ENCODE measurements at regions not wholly inside any gene's neighbourhood (a gene's known extent, or its start where the extent isn't known, plus 50 kb on each side); places are given as distances from the start of the nearest gene placed in this dataset.
"Not testable (repeated sequence)": the region's sequence is repeated elsewhere in the genome, so short reads cannot be mapped to it uniquely, and the experiment has no call there.

- ATAC-seq (replicated peaks in 1 of 4); POLR2A ChIA-PET; H3K36me3 ChIP-seq (ENCODE audit: control insufficient read depth in 2 of 2, extremely low read depth in 1 of 2, insufficient read depth in 1 of 2, low read length in 1 of 2); H3K27me3 ChIP-seq (replicated peaks in 1 of 2; ENCODE audit: control insufficient read depth in 2 of 2, extremely low read depth in 1 of 2, insufficient read depth in 2 of 2, low read length in 1 of 2); H3K4me1 ChIP-seq (ENCODE audit: control insufficient read depth in 1 of 2, extremely low read depth in 1 of 2, insufficient read depth in 2 of 2, low read length in 2 of 2); DNase-seq; H3K27ac Mint-ChIP-seq; H3K9me3 ChIP-seq; H3K4me1 Mint-ChIP-seq; H3K27ac ChIP-seq (ENCODE audit: low read length); H3K36me3 Mint-ChIP-seq; H3K4me3 ChIP-seq (ENCODE audit: control insufficient read depth in 1 of 2, extremely low read depth in 1 of 2, low read length in 1 of 2); H3K9me3 Mint-ChIP-seq; H3K4me3 Mint-ChIP-seq; CTCF ChIA-PET; H3K27me3 Mint-ChIP-seq: not testable (repeated sequence)
- 67% methylated on average over 1 of the region's 6 CpGs for WGBS (ENCODE audit: insufficient coverage)
Observed at GRCh38 chr5:25536461-25536860, 891.7 kb upstream of the CDH10 start.

- H3K4me1 Mint-ChIP-seq: no peaks in the 10 kb centered on the region
- POLR2A ChIA-PET: no interaction called here
- no peaks in the 10 kb centered on the region for H3K27me3 ChIP-seq (replicated peaks in 1 of 2; ENCODE audit: control insufficient read depth in 2 of 2, extremely low read depth in 1 of 2, insufficient read depth in 2 of 2, low read length in 1 of 2)
- no peak overlapping the region for H3K4me3 Mint-ChIP-seq
- no peak overlapping the region for H3K27ac ChIP-seq (ENCODE audit: low read length)
- no peaks in the 10 kb centered on the region for H3K36me3 Mint-ChIP-seq
- H3K4me1 ChIP-seq (ENCODE audit: control insufficient read depth in 1 of 2, extremely low read depth in 1 of 2, insufficient read depth in 2 of 2, low read length in 2 of 2): no peaks in the 10 kb centered on the region
- peaks cover 4% of the 10 kb centered on the region for H3K9me3 ChIP-seq
- no peaks in the 10 kb centered on the region for H3K36me3 ChIP-seq (ENCODE audit: control insufficient read depth in 2 of 2, extremely low read depth in 1 of 2, insufficient read depth in 1 of 2, low read length in 1 of 2)
- CTCF ChIA-PET: no interaction called here
- H3K27me3 Mint-ChIP-seq: no peaks in the 10 kb centered on the region
- no peak for ATAC-seq (replicated peaks in 1 of 4)
- no peak for DNase-seq
- H3K4me3 ChIP-seq (ENCODE audit: control insufficient read depth in 1 of 2, extremely low read depth in 1 of 2, low read length in 1 of 2): no peak overlapping the region
- no peak overlapping the region for H3K27ac Mint-ChIP-seq
- no CpG with 5 or more reads among the region's 2 CpGs for WGBS (ENCODE audit: insufficient coverage)
- peaks cover 10 to 25% (median 17%) of the 10 kb centered on the region in 3 donors for H3K9me3 Mint-ChIP-seq
Observed at GRCh38 chr5:25516141-25516540, 871.4 kb upstream of the CDH10 start.

- H3K4me1 Mint-ChIP-seq: no peaks in the 10 kb centered on the region
- H3K36me3 Mint-ChIP-seq: no peaks in the 10 kb centered on the region
- H3K4me3 ChIP-seq (ENCODE audit: control insufficient read depth in 1 of 2, extremely low read depth in 1 of 2, low read length in 1 of 2): no peak overlapping the region
- H3K27me3 Mint-ChIP-seq: no peaks in the 10 kb centered on the region
- no peak overlapping the region for H3K27ac ChIP-seq (ENCODE audit: low read length)
- H3K4me3 Mint-ChIP-seq: no peak overlapping the region
- H3K4me1 ChIP-seq (ENCODE audit: control insufficient read depth in 1 of 2, extremely low read depth in 1 of 2, insufficient read depth in 2 of 2, low read length in 2 of 2): no peaks in the 10 kb centered on the region
- H3K27ac Mint-ChIP-seq: no peak overlapping the region
- H3K36me3 ChIP-seq (ENCODE audit: control insufficient read depth in 2 of 2, extremely low read depth in 1 of 2, insufficient read depth in 1 of 2, low read length in 1 of 2): no peaks in the 10 kb centered on the region
- no peaks in the 10 kb centered on the region for H3K27me3 ChIP-seq (replicated peaks in 1 of 2; ENCODE audit: control insufficient read depth in 2 of 2, extremely low read depth in 1 of 2, insufficient read depth in 2 of 2, low read length in 1 of 2)
- ATAC-seq (replicated peaks in 1 of 4) (no peak), DNase-seq (no peak)
- CTCF ChIA-PET: no interaction called here
- peaks cover 4% of the 10 kb centered on the region for H3K9me3 ChIP-seq
- POLR2A ChIA-PET: no interaction called here
- H3K9me3 Mint-ChIP-seq: peaks cover 10 to 25% (median 17%) of the 10 kb centered on the region in 3 donors
- no CpG with 5 or more reads among the region's 2 CpGs for WGBS (ENCODE audit: insufficient coverage)
Observed at GRCh38 chr5:25515525-25515924, 870.7 kb upstream of the CDH10 start.

GRCh38 chr5:25510692-25511091, 865.9 kb upstream of the CDH10 start:
- CTCF ChIA-PET; H3K4me1 ChIP-seq (ENCODE audit: control insufficient read depth in 1 of 2, extremely low read depth in 1 of 2, insufficient read depth in 2 of 2, low read length in 2 of 2); H3K27me3 Mint-ChIP-seq; POLR2A ChIA-PET; DNase-seq; H3K27ac Mint-ChIP-seq; H3K27ac ChIP-seq (ENCODE audit: low read length); H3K27me3 ChIP-seq (replicated peaks in 1 of 2; ENCODE audit: control insufficient read depth in 2 of 2, extremely low read depth in 1 of 2, insufficient read depth in 2 of 2, low read length in 1 of 2); H3K4me3 ChIP-seq (ENCODE audit: control insufficient read depth in 1 of 2, extremely low read depth in 1 of 2, low read length in 1 of 2); H3K4me1 Mint-ChIP-seq; H3K36me3 Mint-ChIP-seq; H3K9me3 ChIP-seq; H3K4me3 Mint-ChIP-seq; ATAC-seq (replicated peaks in 1 of 4); H3K36me3 ChIP-seq (ENCODE audit: control insufficient read depth in 2 of 2, extremely low read depth in 1 of 2, insufficient read depth in 1 of 2, low read length in 1 of 2): not testable (repeated sequence)
- peaks cover under 1 to 23% (median 5%) of the 10 kb centered on the region in 3 donors for H3K9me3 Mint-ChIP-seq
- WGBS (ENCODE audit: insufficient coverage): no CpG with 5 or more reads among the region's 2 CpGs

- not testable (repeated sequence) for H3K27me3 Mint-ChIP-seq
Observed at GRCh38 chr5:25508011-25508410, 863.2 kb upstream of the CDH10 start.

GRCh38 chr5:25500635-25501034, 855.9 kb upstream of the CDH10 start:
- Mint-ChIP-seq H3K36me3 (no peaks in the 10 kb centered on the region), H3K4me3 (no peak overlapping the region), H3K27ac (no peak overlapping the region), H3K4me1 (no peaks in the 10 kb centered on the region), H3K27me3 (no peaks in the 10 kb centered on the region), H3K9me3 (peaks cover 16 to 37% (median 18%) of the 10 kb centered on the region in 3 donors)
- H3K27me3 ChIP-seq (replicated peaks in 1 of 2; ENCODE audit: control insufficient read depth in 2 of 2, extremely low read depth in 1 of 2, insufficient read depth in 2 of 2, low read length in 1 of 2): no peaks in the 10 kb centered on the region
- ChIA-PET POLR2A (no interaction called here), CTCF (no interaction called here)
- no peak overlapping the region for H3K4me3 ChIP-seq (ENCODE audit: control insufficient read depth in 1 of 2, extremely low read depth in 1 of 2, low read length in 1 of 2)
- H3K27ac ChIP-seq (ENCODE audit: low read length): no peak overlapping the region
- no CpG with 5 or more reads among the region's 1 CpG for WGBS (ENCODE audit: insufficient coverage)
- H3K36me3 ChIP-seq (ENCODE audit: control insufficient read depth in 2 of 2, extremely low read depth in 1 of 2, insufficient read depth in 1 of 2, low read length in 1 of 2): no peaks in the 10 kb centered on the region
- no peaks in the 10 kb centered on the region for H3K9me3 ChIP-seq
- ATAC-seq (replicated peaks in 1 of 4) (no peak), DNase-seq (no peak)
- no peaks in the 10 kb centered on the region for H3K4me1 ChIP-seq (ENCODE audit: control insufficient read depth in 1 of 2, extremely low read depth in 1 of 2, insufficient read depth in 2 of 2, low read length in 2 of 2)

More at GRCh38 chr5:25508011-25508410, 863.2 kb upstream of the CDH10 start:
- H3K4me1 Mint-ChIP-seq; POLR2A ChIA-PET; H3K36me3 Mint-ChIP-seq; H3K4me1 ChIP-seq (ENCODE audit: control insufficient read depth in 1 of 2, extremely low read depth in 1 of 2, insufficient read depth in 2 of 2, low read length in 2 of 2); CTCF ChIA-PET; H3K4me3 Mint-ChIP-seq; H3K36me3 ChIP-seq (ENCODE audit: control insufficient read depth in 2 of 2, extremely low read depth in 1 of 2, insufficient read depth in 1 of 2, low read length in 1 of 2); H3K9me3 ChIP-seq; DNase-seq; H3K4me3 ChIP-seq (ENCODE audit: control insufficient read depth in 1 of 2, extremely low read depth in 1 of 2, low read length in 1 of 2); ATAC-seq (replicated peaks in 1 of 4); H3K27ac Mint-ChIP-seq; H3K27me3 ChIP-seq (replicated peaks in 1 of 2; ENCODE audit: control insufficient read depth in 2 of 2, extremely low read depth in 1 of 2, insufficient read depth in 2 of 2, low read length in 1 of 2); H3K27ac ChIP-seq (ENCODE audit: low read length): not testable (repeated sequence)
- WGBS (ENCODE audit: insufficient coverage): no CpG with 5 or more reads among the region's 4 CpGs
- H3K9me3 Mint-ChIP-seq: peaks cover 4 to 29% (median 15%) of the 10 kb centered on the region in 3 donors

- no peaks in the 10 kb centered on the region for H3K27me3 Mint-ChIP-seq
- H3K4me1 Mint-ChIP-seq: no peaks in the 10 kb centered on the region
- Histone ChIP-seq H3K27me3 (replicated peaks in 1 of 2; ENCODE audit: control insufficient read depth in 2 of 2, extremely low read depth in 1 of 2, insufficient read depth in 2 of 2, low read length in 1 of 2) (no peaks in the 10 kb centered on the region), H3K9me3 (no peaks in the 10 kb centered on the region), H3K36me3 (ENCODE audit: control insufficient read depth in 2 of 2, extremely low read depth in 1 of 2, insufficient read depth in 1 of 2, low read length in 1 of 2) (no peaks in the 10 kb centered on the region), H3K4me1 (ENCODE audit: control insufficient read depth in 1 of 2, extremely low read depth in 1 of 2, insufficient read depth in 2 of 2, low read length in 2 of 2) (no peaks in the 10 kb centered on the region), H3K27ac (ENCODE audit: low read length) (no peak overlapping the region), H3K4me3 (ENCODE audit: control insufficient read depth in 1 of 2, extremely low read depth in 1 of 2, low read length in 1 of 2) (no peak overlapping the region)
- no peak overlapping the region for H3K27ac Mint-ChIP-seq
- CTCF ChIA-PET: no interaction called here
- DNase-seq (no peak), ATAC-seq (replicated peaks in 1 of 4) (no peak)
- peaks cover 13 to 19% (median 16%) of the 10 kb centered on the region in 3 donors for H3K9me3 Mint-ChIP-seq
- POLR2A ChIA-PET: no interaction called here
- no peak overlapping the region for H3K4me3 Mint-ChIP-seq
- no CpG with 5 or more reads among the region's 6 CpGs for WGBS (ENCODE audit: insufficient coverage)
- H3K36me3 Mint-ChIP-seq: no peaks in the 10 kb centered on the region
Observed at GRCh38 chr5:25489834-25490538, 845.2 kb upstream of the CDH10 start.
